CD1c-positive myeloid dendritic cell (primary cell): ENCODE measurements at regions not wholly inside any gene's neighbourhood (a gene's known extent, or its start where the extent isn't known, plus 50 kb on each side); places are given as distances from the start of the nearest gene placed in this dataset.

Source experiments
- DNase-seq: peaks from one replicate; pipeline ENCODE4 v3.0.0-alpha.2; 2016; ENCODE audit errors: extremely low spot score

DNA sequence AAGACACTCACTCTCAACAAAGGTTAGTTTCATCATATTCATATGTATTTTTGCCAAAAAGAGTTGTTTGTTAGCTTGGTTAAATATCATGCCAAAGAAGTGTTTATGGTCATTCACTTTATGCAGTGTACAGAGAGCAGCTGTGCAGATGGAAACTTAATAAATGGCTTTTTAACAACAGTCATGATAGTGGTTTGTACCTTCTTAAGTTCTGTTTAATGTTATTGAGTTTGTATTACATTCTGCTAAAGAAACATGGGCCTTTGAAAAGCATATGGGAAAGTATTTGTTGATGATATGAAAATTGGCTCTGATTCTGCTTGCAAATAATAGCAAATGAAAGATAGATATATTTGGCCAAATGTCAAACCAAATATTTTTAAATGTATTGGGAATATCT is 607.3 kb downstream of the NCAM2 start:
- no peak for DNase-seq

DNA sequence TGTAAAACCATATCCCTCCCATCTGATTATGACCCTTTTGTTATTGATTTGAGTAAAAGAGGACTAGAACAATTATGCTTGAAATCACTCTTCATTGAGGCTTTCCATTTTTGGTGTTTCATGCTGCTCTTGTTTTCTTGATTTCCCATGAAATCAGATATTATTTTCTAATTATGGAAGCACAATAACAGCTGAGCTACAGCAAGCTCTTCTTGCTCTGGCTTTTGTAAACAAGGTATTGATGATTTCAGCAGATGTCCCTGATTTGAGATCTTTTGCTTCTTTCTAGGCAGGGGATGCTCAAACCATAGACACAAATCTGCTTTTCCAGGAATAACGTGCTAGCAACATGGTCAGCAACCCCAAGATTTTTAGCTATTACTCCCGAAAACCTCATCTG is 607.8 kb downstream of the NCAM2 start:
- DNase-seq, result no peak

DNA sequence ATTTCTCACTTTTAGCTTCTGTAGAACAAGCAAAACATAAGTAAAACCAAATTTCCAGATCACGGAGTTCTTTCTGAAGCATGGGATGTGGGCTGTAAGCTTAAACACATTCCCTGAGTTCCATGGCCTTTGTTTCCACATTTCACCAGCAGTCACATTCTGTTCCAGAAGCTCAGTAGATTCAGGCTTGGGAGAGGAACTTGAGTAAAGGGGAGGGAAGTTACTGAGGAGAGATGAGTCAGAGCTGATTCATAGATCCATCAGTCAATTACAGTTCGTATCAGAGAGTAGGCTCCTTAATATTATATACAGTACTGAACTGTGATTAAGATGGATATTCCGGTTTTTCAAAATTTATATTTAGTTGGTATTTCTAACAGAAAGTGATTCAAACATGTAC is 614.3 kb downstream of the NCAM2 start:
- no peak for DNase-seq

DNA sequence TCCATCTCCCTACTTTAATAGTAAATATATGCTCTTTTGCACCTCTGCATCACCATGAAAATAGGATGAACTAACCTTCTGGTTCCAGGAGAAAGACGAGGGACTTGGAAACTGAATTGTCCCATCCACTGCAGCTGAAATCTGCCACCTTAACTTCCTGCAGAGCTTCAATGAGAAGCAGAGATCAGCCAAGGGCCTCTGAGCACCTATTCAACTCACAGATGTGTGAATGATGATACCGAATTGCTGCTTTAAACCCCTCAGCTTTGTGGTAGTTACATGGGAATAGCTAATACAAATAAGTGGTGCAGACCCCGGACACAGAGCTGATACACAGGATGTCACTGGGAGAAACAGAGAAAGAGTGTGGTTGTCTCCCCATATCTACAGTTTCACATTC is 616.8 kb downstream of the NCAM2 start:
- no peak for DNase-seq

GRCh38 chr21:21622460-21623234 is 624.4 kb downstream of the NCAM2 start:
- no peak for DNase-seq

DNA sequence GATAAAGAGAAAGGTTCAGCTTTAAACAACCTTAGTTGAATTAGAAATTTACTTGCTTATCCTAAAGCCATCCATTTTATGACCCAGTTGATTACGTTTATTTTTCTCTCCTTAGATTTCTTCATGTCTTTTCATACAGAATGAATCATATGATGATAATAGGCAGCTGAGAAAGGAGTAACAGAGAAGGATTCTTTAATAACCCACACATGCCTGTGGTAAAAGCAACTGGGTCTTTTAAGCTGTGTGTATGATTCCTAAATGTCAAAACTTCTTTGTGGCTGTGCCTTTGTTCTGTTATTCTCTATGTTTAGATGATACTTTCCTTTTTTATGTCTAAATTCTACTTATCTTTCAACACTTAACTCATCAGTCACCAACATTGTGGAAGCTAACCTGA is 626.5 kb downstream of the NCAM2 start:
- DNase-seq, result no peak

DNA sequence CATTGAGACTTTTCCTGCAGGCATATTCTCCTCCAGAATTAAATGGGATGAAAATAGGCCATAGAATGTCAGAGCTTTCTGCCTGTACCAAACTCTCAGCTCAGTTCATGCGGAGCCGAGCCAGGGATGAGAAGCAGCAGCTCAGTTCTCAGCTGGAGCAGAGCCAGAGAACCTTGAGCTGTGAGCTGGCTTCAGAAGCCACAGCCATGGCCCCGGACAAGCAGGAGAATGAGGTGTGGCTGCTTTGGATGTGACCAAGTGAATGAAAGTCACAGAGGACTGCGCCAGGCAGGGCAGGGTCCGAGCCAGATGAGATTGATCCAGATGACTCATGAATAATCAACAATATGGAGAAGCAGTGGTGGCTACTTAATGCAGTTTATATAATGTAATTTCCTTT is 633.8 kb downstream of the NCAM2 start:
- no peak for DNase-seq

- DNase-seq, result no peak
These were observed 634.7 kb downstream of the NCAM2 start for GRCh38 chr21:21632926-21633325.

- DNase-seq, result no peak
These were observed 663.5 kb downstream of the NCAM2 start for GRCh38 chr21:21661741-21662140.

DNA sequence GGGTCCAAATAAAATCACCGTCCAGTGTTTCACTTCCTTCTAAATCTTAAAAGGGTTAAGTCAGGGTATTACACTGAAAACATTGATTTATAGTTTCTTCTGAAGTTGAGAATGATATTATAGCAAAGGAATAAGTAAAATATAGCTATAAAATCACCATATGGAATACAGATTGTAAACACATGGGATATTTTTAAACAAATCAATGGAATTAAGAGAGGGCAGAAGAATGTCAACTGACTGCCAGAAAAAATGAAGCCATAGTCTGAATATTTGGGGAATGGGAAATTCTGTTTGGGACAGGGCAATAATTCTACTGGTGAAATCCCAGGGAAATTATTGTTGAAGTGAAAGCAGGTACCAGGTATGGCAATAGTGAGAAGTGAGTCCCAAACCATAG is 664.6 kb downstream of the NCAM2 start:
- DNase-seq, result no peak

DNA sequence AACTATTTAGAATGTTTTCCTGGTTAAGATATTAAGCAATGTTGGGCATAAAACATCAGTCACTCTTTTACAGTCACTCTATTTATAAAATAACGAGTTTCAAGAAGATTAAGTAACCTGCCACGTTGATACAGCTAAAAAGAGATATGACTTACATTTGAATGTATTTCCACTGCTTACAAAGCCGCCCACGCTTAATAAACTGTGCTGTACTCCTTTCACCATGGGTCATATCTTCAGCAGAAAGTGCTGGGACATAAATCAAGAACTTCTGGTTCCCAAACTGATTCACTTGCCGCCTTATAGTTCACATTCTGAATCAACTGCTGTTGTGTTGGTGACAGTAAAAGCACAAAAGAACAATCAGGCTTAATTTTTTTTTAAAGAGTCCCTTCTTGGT is 666.7 kb downstream of the NCAM2 start:
- no peak for DNase-seq

DNA sequence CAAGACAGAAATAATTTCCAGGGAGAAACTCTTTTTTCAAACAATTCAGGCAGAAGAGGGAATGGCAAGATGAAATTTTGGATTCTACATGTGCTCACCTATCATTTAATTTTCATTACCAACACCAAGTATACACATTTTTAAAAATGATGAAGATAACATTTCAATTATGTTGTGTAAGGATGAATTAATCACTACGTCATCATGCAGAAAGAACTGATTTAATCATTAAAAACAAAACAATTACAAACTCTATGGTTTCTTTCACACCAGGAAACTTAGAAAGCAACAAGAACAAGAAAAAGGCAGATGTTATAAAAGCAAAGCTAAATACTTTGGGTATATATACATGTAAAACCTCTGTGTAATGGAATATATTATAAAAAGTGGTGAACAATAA is 668.5 kb downstream of the NCAM2 start:
- no peak for DNase-seq

DNA sequence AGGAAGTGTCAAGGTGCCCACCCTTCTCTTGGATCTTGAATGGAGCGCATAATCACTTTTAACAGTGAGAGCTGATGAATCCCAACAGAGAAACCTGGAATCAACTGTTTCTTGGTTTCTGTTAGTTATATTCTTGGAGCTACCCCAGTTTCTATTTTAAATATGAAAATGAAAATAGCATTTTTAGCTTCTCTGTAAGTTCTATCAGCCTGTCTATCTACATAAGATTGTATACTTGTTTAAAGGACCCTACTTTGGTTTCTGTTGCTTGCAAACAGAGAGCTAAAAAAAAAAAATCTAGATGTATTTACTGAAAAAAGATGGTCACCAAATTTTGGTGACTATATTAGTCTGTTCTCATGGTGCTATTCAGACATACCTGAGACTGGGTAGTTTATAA is 670.0 kb downstream of the NCAM2 start:
- DNase-seq, result no peak

- no peak for DNase-seq
These were observed 675.8 kb downstream of the NCAM2 start for GRCh38 chr21:21673959-21674358.

DNA sequence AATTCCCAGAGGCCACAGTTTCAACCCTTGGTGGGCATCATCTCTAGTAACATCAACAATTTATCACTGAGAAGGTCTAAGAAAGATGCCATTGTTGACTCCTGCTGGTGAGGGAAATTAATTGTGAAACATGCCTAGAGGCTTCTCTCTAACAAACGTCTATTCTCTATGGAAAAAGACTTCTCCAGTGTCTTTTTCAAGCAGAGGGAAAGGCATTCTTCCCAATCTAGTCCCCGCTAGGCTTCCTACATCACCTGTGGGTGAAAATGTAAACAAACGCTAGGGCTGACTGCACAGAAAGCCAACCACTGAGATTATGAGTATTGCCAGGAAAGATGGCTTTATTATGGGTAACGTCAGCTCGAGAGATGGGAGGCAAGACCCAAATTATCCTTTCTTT is 677.4 kb downstream of the NCAM2 start:
- no peak for DNase-seq

GRCh38 chr21:21682172-21682571 is 684.0 kb downstream of the NCAM2 start:
- no peak for DNase-seq

DNA sequence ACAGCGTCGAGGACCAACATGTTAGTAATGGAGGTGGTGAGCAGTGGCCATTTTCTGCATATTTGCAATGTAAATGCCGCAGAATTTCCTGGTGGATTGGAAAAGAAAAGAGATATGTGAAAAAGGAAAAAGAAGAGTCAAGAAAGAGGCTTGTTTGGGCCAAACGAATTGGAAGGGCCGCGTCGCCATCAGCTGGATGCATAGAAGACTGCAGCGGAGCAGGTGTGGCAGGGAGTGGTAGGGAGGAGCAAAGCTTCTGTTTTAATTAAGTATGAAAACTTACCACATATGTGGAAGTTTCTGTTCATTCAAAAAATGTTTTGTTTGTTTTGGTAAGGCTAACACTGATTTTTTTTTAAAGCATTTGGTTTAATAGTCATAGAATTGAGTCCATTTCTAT is 690.7 kb downstream of the NCAM2 start:
- DNase-seq, result no peak

GRCh38 chr21:21690068-21690665 is 692.0 kb downstream of the NCAM2 start:
- DNase-seq, result no peak

DNA sequence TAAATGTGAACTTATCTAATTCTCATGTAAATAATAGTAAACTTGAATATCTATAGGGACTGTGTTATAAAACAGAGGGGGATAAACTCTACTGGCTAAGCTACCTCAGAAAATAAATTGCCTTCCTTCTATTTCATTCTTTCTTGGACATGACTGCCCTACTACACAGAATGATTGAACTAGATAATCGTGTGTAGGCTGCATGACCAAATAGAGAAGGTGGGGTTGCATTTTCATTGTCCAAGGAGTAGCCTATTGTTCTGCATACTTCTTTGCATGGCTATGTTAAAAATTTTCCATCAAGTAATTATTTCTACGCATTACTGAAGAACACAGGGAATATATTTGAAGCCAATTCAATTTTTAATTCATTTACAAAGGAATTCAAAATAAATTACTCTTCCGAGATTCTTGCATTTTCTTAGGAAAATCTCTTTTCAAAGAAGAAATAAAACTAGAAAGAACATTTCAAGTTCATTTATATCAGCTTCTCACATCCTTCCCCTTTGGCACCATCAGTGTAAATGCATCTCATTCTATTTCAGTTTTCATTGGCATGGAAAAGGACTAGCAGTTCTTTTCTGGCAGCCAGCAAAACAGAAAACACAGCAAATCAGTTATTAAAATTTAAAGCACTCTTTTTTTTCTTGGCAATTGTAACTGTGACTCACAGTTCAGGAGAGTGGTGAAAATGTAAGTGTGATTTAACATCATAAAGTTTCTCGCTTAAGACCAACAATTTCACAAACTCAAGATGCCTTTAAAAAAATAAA is 714.7 kb downstream of the NCAM2 start:
- no peak for DNase-seq

- DNase-seq, result no peak
These were observed 715.5 kb downstream of the NCAM2 start for GRCh38 chr21:21713651-21714180.

DNA sequence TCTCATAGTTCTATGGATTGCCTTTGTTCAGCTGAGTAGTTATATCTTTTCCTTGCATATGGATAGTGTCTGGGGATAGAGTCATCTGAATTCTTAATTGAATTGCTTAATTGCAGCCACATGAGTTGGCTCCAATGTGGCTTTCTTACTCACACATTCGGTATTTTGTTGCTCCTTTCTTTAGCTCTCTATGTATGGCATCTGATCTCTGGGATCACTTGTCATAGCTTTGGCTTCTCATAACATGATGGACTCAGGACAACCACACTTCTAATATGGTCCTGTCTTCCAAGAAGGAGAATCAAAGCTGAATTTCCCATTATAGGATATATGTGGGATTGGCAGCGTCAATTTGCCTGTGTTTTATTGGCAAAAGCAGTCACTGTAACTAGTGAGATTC is 716.2 kb downstream of the NCAM2 start:
- DNase-seq, result no peak

GRCh38 chr21:21715266-21715969 is 717.2 kb downstream of the NCAM2 start:
- DNase-seq, result no peak
